ENCODE measurements at regions not wholly inside any gene's neighbourhood (a gene's known extent, or its start where the extent isn't known, plus 50 kb on each side); places are given as distances from the start of the nearest gene placed in this dataset.
A peak's percentile ranks its signal among the peaks of the same experiment; 100 is the strongest.

- H3K27ac ChIP-seq (ENCODE audit: low read depth, low read length): no peak overlapping the region
- peaks cover 12% of the 10 kb centered on the region for H3K4me1 ChIP-seq (ENCODE audit: control insufficient read depth, insufficient read depth, low read length)
- H3K27me3 ChIP-seq (ENCODE audit: control insufficient read depth, insufficient read depth, low read length): no peaks in the 10 kb centered on the region
- no peaks in the 10 kb centered on the region for H3K9me3 ChIP-seq (ENCODE audit: control insufficient read depth, insufficient read depth, low read length)
- WGBS (ENCODE audit: insufficient coverage): 46% methylated on average over 9 of the region's 21 CpGs
- peaks cover 3% of the 10 kb centered on the region for H3K36me3 ChIP-seq (ENCODE audit: control insufficient read depth, insufficient read depth, low read length)
- peak in 1 of 6 donors; percentile 86 for DNase-seq (ENCODE audit: low read depth in 4 of 6, low spot score in 6 of 6)
- H3K4me3 ChIP-seq (ENCODE audit: low read depth, low read length): no peak overlapping the region
Observed at GRCh38 chr7:130884437-130885417, 150.7 kb upstream of the KLF14 start.

GRCh38 chr7:130886438-130887135 lies 152.6 kb upstream of the KLF14 start:
- H3K9me3 ChIP-seq (ENCODE audit: control insufficient read depth, insufficient read depth, low read length): no peaks in the 10 kb centered on the region
- H3K4me1 ChIP-seq (ENCODE audit: control insufficient read depth, insufficient read depth, low read length): peaks cover 13% of the 10 kb centered on the region
- H3K4me3 ChIP-seq (ENCODE audit: low read depth, low read length): no peak overlapping the region
- no peak overlapping the region for H3K27ac ChIP-seq (ENCODE audit: low read depth, low read length)
- DNase-seq (ENCODE audit: low read depth in 4 of 6, low spot score in 6 of 6): no peak
- no peaks in the 10 kb centered on the region for H3K27me3 ChIP-seq (ENCODE audit: control insufficient read depth, insufficient read depth, low read length)
- H3K36me3 ChIP-seq (ENCODE audit: control insufficient read depth, insufficient read depth, low read length): peaks cover 3% of the 10 kb centered on the region
- 80% methylated on average over 5 of the region's 10 CpGs for WGBS (ENCODE audit: insufficient coverage)

GRCh38 chr7:130887182-130887956 lies 153.4 kb upstream of the KLF14 start:
- DNase-seq (ENCODE audit: low read depth in 4 of 6, low spot score in 6 of 6): no peak
- H3K4me1 ChIP-seq (ENCODE audit: control insufficient read depth, insufficient read depth, low read length): peaks cover 13% of the 10 kb centered on the region

GRCh38 chr7:130887957-130888371 lies 154.0 kb upstream of the KLF14 start:
- no peaks in the 10 kb centered on the region for H3K9me3 ChIP-seq (ENCODE audit: control insufficient read depth, insufficient read depth, low read length)
- peaks cover 3% of the 10 kb centered on the region for H3K36me3 ChIP-seq (ENCODE audit: control insufficient read depth, insufficient read depth, low read length)
- no peak for DNase-seq (ENCODE audit: low read depth in 4 of 6, low spot score in 6 of 6)
- 73% methylated on average over 12 of the region's 12 CpGs for WGBS (ENCODE audit: insufficient coverage)
- peaks cover 13% of the 10 kb centered on the region for H3K4me1 ChIP-seq (ENCODE audit: control insufficient read depth, insufficient read depth, low read length)
- H3K4me3 ChIP-seq (ENCODE audit: low read depth, low read length): no peak overlapping the region
- H3K27me3 ChIP-seq (ENCODE audit: control insufficient read depth, insufficient read depth, low read length): no peaks in the 10 kb centered on the region
- H3K27ac ChIP-seq (ENCODE audit: low read depth, low read length): no peak overlapping the region

More at GRCh38 chr7:130887182-130887956, 153.4 kb upstream of the KLF14 start:
- Histone ChIP-seq H3K36me3 (ENCODE audit: control insufficient read depth, insufficient read depth, low read length) (peaks cover 3% of the 10 kb centered on the region), H3K9me3 (ENCODE audit: control insufficient read depth, insufficient read depth, low read length) (no peaks in the 10 kb centered on the region), H3K4me3 (ENCODE audit: low read depth, low read length) (no peak overlapping the region), H3K27me3 (ENCODE audit: control insufficient read depth, insufficient read depth, low read length) (no peaks in the 10 kb centered on the region), H3K27ac (ENCODE audit: low read depth, low read length) (no peak overlapping the region)
- 83% methylated on average over 9 of the region's 12 CpGs for WGBS (ENCODE audit: insufficient coverage)

- DNase-seq (ENCODE audit: low read depth in 4 of 6, low spot score in 6 of 6): no peak
- Histone ChIP-seq H3K9me3 (ENCODE audit: control insufficient read depth, insufficient read depth, low read length) (no peaks in the 10 kb centered on the region), H3K36me3 (ENCODE audit: control insufficient read depth, insufficient read depth, low read length) (peaks cover 3% of the 10 kb centered on the region), H3K27me3 (ENCODE audit: control insufficient read depth, insufficient read depth, low read length) (no peaks in the 10 kb centered on the region), H3K4me3 (ENCODE audit: low read depth, low read length) (no peak overlapping the region), H3K4me1 (ENCODE audit: control insufficient read depth, insufficient read depth, low read length) (peaks cover 13% of the 10 kb centered on the region), H3K27ac (ENCODE audit: low read depth, low read length) (no peak overlapping the region)
- 80% methylated on average over 2 of the region's 5 CpGs for WGBS (ENCODE audit: insufficient coverage)
Observed at GRCh38 chr7:130888468-130888867, 154.5 kb upstream of the KLF14 start.

GRCh38 chr7:130890176-130891020 lies 156.4 kb upstream of the KLF14 start:
- no peaks in the 10 kb centered on the region for H3K27me3 ChIP-seq (ENCODE audit: control insufficient read depth, insufficient read depth, low read length)
- no peak for DNase-seq (ENCODE audit: low read depth in 4 of 6, low spot score in 6 of 6)
- no peaks in the 10 kb centered on the region for H3K9me3 ChIP-seq (ENCODE audit: control insufficient read depth, insufficient read depth, low read length)
- peak overlapping the region; percentile 67 for H3K27ac ChIP-seq (ENCODE audit: low read depth, low read length)
- H3K4me3 ChIP-seq (ENCODE audit: low read depth, low read length): no peak overlapping the region
- peaks cover 7% of the 10 kb centered on the region for H3K4me1 ChIP-seq (ENCODE audit: control insufficient read depth, insufficient read depth, low read length)
- 75% methylated on average over 6 of the region's 11 CpGs for WGBS (ENCODE audit: insufficient coverage)
- peaks cover 5% of the 10 kb centered on the region for H3K36me3 ChIP-seq (ENCODE audit: control insufficient read depth, insufficient read depth, low read length)

- H3K4me3 ChIP-seq (ENCODE audit: low read depth, low read length): no peak overlapping the region
- peaks cover 6% of the 10 kb centered on the region for H3K4me1 ChIP-seq (ENCODE audit: control insufficient read depth, insufficient read depth, low read length)
- 57% methylated on average over 4 of the region's 15 CpGs for WGBS (ENCODE audit: insufficient coverage)
- peaks cover 2% of the 10 kb centered on the region for H3K36me3 ChIP-seq (ENCODE audit: control insufficient read depth, insufficient read depth, low read length)
- no peaks in the 10 kb centered on the region for H3K9me3 ChIP-seq (ENCODE audit: control insufficient read depth, insufficient read depth, low read length)
- H3K27me3 ChIP-seq (ENCODE audit: control insufficient read depth, insufficient read depth, low read length): no peaks in the 10 kb centered on the region
- H3K27ac ChIP-seq (ENCODE audit: low read depth, low read length): peak overlapping the region; percentile 67
- peak in 1 of 6 donors; percentile 75 for DNase-seq (ENCODE audit: low read depth in 4 of 6, low spot score in 6 of 6)
Observed at GRCh38 chr7:130891254-130892094, 157.5 kb upstream of the KLF14 start.

- H3K4me1 ChIP-seq (ENCODE audit: control insufficient read depth, insufficient read depth, low read length): peaks cover 14% of the 10 kb centered on the region
- WGBS (ENCODE audit: insufficient coverage): 70% methylated on average over 4 of the region's 7 CpGs
Observed at GRCh38 chr7:130893441-130893894, 159.5 kb upstream of the KLF14 start.

More at GRCh38 chr7:130893441-130893894, 159.5 kb upstream of the KLF14 start:
- H3K4me3 ChIP-seq (ENCODE audit: low read depth, low read length): no peak overlapping the region
- no peak overlapping the region for H3K27ac ChIP-seq (ENCODE audit: low read depth, low read length)
- no peaks in the 10 kb centered on the region for H3K27me3 ChIP-seq (ENCODE audit: control insufficient read depth, insufficient read depth, low read length)
- peaks cover 2% of the 10 kb centered on the region for H3K36me3 ChIP-seq (ENCODE audit: control insufficient read depth, insufficient read depth, low read length)
- peak in 1 of 6 donors; percentile 40 for DNase-seq (ENCODE audit: low read depth in 4 of 6, low spot score in 6 of 6)
- H3K9me3 ChIP-seq (ENCODE audit: control insufficient read depth, insufficient read depth, low read length): no peaks in the 10 kb centered on the region

Data from spinal cord (tissue), 9 donors.